ENCODE measurements at regions not wholly inside any gene's neighbourhood (a gene's known extent, or its start where the extent isn't known, plus 50 kb on each side); places are given as distances from the start of the nearest gene placed in this dataset.

- no peak for TF ChIP-seq CTCF (IDR thresholded peaks at IDR 0.05)
- TF ChIP-seq POLR2A (IDR thresholded peaks at IDR 0.05), result no peak
These were observed 59.1 kb upstream of the TMEM178A start for GRCh38 chr2:39606585-39606984.
